ENCODE measurements at regions not wholly inside any gene's neighbourhood (a gene's known extent, or its start where the extent isn't known, plus 50 kb on each side); places are given as distances from the start of the nearest gene placed in this dataset.

DNA sequence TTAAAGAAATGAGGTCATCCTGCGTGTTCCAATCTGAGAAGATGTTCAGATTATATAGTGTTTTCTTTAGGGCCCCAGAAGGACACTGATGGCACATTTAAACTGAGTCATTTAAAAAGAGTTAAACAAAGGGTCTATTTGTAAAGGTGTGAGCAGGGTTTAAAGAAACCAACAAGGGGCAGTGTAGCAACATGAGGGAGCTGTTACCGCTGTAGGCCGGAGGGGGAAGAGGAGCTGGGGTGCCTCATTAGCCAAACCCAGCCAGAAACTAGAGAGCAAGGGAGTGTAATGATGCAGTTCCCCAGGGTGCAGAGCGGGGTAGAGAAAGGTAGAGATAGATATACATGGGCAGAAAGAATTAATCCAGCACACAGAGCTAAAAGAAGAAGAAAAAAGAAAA lies 160.4 kb downstream of the TBX5 start:
- no peaks in the 10 kb centered on the region for H3K36me3 ChIP-seq (ENCODE audit: control insufficient read depth, insufficient read depth, low read length)
- H3K27me3 ChIP-seq (ENCODE audit: control insufficient read depth, insufficient read depth, low read length), result no peaks in the 10 kb centered on the region
- H3K4me3 ChIP-seq (ENCODE audit: low read depth, low read length), result no peak overlapping the region
- peaks cover 4% of the 10 kb centered on the region for H3K4me1 ChIP-seq (ENCODE audit: control insufficient read depth, insufficient read depth, low read length)
- no peak overlapping the region for H3K9ac ChIP-seq (ENCODE audit: low read depth, low read length)
- no peaks in the 10 kb centered on the region for H3K9me3 ChIP-seq (ENCODE audit: control insufficient read depth, insufficient read depth, low read length)

DNA sequence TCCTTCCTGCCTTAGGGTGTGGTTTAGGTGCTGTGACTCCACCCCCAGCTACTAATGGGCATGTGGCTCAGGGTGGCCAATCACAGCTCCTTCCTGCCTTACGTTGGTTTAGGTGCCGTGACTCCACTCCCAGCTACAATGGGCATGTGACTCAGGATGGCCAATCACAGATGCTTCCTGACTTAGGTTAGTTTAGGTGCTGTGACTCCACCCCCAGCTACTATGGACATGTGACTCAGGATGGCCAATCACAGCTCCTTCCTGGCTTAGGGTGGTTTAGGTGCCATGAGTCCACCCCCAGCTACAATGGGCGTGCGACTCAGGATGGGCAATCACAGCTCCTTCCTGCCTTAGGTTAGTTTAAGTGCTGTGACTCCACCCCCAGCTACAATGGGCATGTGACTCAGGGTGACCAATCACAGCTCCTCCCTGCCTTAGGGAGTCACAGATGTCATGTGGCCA lies 163.9 kb downstream of the TBX5 start:
- Histone ChIP-seq H3K4me1 (ENCODE audit: control insufficient read depth, insufficient read depth, low read length) (peaks cover 4% of the 10 kb centered on the region), H3K27me3 (ENCODE audit: control insufficient read depth, insufficient read depth, low read length) (no peaks in the 10 kb centered on the region), H3K9me3 (ENCODE audit: control insufficient read depth, insufficient read depth, low read length) (no peaks in the 10 kb centered on the region), H3K9ac (ENCODE audit: low read depth, low read length) (no peak overlapping the region), H3K4me3 (ENCODE audit: low read depth, low read length) (no peak overlapping the region), H3K36me3 (ENCODE audit: control insufficient read depth, insufficient read depth, low read length) (no peaks in the 10 kb centered on the region)

DNA sequence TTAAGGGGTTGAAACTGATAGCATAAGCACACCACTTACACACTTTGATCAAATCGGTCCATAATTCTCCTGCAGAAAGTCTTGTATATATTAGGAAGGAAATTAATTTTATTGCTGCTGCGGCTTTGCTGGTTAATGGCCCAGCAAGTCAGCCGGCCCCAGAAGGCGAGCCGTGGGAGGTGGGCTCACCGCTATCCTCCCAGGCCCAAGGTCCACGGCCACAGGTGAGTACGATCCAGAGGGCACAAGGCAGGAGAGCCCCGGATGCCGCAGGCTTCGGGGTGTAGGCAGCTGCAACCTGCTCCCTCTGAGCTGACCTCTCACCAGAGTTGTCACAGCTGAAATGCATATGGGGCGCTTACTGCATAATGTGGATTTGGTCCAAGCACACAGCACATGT lies 165.7 kb downstream of the TBX5 start:
- Histone ChIP-seq H3K9me3 (ENCODE audit: control insufficient read depth, insufficient read depth, low read length) (no peaks in the 10 kb centered on the region), H3K4me3 (ENCODE audit: low read depth, low read length) (no peak overlapping the region), H3K9ac (ENCODE audit: low read depth, low read length) (no peak overlapping the region), H3K36me3 (ENCODE audit: control insufficient read depth, insufficient read depth, low read length) (no peaks in the 10 kb centered on the region), H3K4me1 (ENCODE audit: control insufficient read depth, insufficient read depth, low read length) (peaks cover 4% of the 10 kb centered on the region), H3K27me3 (ENCODE audit: control insufficient read depth, insufficient read depth, low read length) (no peaks in the 10 kb centered on the region)

DNA sequence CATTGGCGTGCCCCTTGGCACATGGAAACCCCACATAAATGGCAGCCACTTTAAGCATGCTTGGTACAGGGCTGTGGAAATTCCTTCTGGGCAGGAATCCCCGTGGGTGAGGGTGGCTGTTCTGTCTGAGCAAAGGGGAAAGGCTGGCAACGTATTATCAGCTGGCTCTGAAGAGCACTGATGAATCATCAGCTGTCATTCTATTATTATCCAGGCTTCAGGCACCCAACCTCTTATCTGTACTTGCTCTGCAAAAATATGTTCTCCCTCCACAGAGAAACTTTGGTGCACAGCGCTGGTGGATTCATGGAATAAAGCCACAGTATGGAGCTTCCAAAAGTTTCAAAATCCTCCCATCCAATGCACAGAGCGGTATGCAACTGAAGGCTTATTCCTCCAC lies 167.1 kb downstream of the TBX5 start:
- Histone ChIP-seq H3K9ac (ENCODE audit: low read depth, low read length) (no peak overlapping the region), H3K4me1 (ENCODE audit: control insufficient read depth, insufficient read depth, low read length) (no peaks in the 10 kb centered on the region), H3K27me3 (ENCODE audit: control insufficient read depth, insufficient read depth, low read length) (no peaks in the 10 kb centered on the region), H3K36me3 (ENCODE audit: control insufficient read depth, insufficient read depth, low read length) (no peaks in the 10 kb centered on the region), H3K4me3 (ENCODE audit: low read depth, low read length) (no peak overlapping the region), H3K9me3 (ENCODE audit: control insufficient read depth, insufficient read depth, low read length) (no peaks in the 10 kb centered on the region)

DNA sequence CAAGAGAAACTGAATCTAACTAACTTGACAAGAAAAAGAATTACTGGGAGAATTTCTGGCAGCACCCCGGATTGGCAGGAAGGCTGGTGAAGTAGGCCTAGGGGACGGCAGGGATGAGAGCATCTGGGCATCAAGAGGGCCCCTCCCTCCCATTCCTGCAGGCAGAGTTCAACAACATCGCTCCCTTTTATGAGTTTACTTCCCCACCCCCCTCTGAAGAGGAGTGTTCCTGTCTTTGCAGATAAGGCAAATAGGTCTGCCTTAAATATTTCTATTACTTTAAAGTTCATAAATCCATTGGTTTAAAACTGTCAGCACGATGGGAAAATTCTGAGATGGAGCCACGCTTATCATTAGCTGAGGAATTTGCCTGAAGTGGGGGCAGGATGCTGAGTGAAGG lies 168.7 kb downstream of the TBX5 start:
- no peak overlapping the region for H3K4me3 ChIP-seq (ENCODE audit: low read depth, low read length)
- H3K27me3 ChIP-seq (ENCODE audit: control insufficient read depth, insufficient read depth, low read length), result no peaks in the 10 kb centered on the region
- no peak overlapping the region for H3K9ac ChIP-seq (ENCODE audit: low read depth, low read length)
- H3K36me3 ChIP-seq (ENCODE audit: control insufficient read depth, insufficient read depth, low read length), result no peaks in the 10 kb centered on the region
- H3K9me3 ChIP-seq (ENCODE audit: control insufficient read depth, insufficient read depth, low read length), result no peaks in the 10 kb centered on the region
- no peaks in the 10 kb centered on the region for H3K4me1 ChIP-seq (ENCODE audit: control insufficient read depth, insufficient read depth, low read length)

DNA sequence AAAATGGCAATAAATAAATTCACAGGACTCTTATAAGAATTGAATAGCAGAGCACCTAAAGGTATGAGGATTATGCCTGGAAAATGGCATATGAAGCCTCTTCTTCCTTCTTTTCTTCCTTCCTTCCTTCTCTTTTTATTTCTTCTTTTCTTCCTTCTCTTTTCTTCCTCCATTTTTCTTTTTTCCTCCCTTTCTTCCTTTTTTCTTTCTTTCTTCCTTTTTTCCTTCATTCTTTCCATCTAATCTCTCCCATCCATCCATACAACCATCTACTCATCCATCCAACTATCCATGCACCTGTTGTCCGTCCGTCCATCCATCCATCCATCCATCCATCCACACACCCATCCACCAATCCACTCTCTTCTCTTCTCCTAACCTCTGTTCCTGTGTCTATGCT lies 173.8 kb downstream of the TBX5 start:
- no peaks in the 10 kb centered on the region for H3K4me1 ChIP-seq (ENCODE audit: control insufficient read depth, insufficient read depth, low read length)
- no peaks in the 10 kb centered on the region for H3K36me3 ChIP-seq (ENCODE audit: control insufficient read depth, insufficient read depth, low read length)
- H3K27me3 ChIP-seq (ENCODE audit: control insufficient read depth, insufficient read depth, low read length), result no peaks in the 10 kb centered on the region
- H3K9ac ChIP-seq (ENCODE audit: low read depth, low read length), result no peak overlapping the region
- no peak overlapping the region for H3K4me3 ChIP-seq (ENCODE audit: low read depth, low read length)
- no peaks in the 10 kb centered on the region for H3K9me3 ChIP-seq (ENCODE audit: control insufficient read depth, insufficient read depth, low read length)

DNA sequence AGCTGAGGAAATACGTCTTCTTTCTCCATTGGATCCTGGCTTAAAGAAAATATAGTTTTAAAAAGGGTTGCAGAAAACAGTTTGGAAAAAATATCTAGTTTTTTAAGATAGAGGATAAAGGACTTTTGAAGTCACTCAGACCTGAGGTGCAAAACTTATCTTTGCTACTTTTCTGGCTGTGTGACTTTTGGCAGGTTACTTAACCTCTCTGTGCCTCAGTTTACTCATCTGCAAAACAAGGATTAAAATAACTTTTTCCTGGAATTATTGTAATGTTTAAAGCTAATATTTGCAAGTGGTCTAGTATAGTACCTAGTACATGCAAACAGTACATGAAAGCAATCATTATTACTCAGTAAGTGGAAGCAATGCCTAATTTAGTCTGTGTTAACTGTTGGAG lies 176.8 kb downstream of the TBX5 start:
- H3K27me3 ChIP-seq (ENCODE audit: control insufficient read depth, insufficient read depth, low read length), result peaks cover 4% of the 10 kb centered on the region
- no peaks in the 10 kb centered on the region for H3K9me3 ChIP-seq (ENCODE audit: control insufficient read depth, insufficient read depth, low read length)
- no peaks in the 10 kb centered on the region for H3K4me1 ChIP-seq (ENCODE audit: control insufficient read depth, insufficient read depth, low read length)
- no peaks in the 10 kb centered on the region for H3K36me3 ChIP-seq (ENCODE audit: control insufficient read depth, insufficient read depth, low read length)
- no peak overlapping the region for H3K4me3 ChIP-seq (ENCODE audit: low read depth, low read length)
- H3K9ac ChIP-seq (ENCODE audit: low read depth, low read length), result no peak overlapping the region

DNA sequence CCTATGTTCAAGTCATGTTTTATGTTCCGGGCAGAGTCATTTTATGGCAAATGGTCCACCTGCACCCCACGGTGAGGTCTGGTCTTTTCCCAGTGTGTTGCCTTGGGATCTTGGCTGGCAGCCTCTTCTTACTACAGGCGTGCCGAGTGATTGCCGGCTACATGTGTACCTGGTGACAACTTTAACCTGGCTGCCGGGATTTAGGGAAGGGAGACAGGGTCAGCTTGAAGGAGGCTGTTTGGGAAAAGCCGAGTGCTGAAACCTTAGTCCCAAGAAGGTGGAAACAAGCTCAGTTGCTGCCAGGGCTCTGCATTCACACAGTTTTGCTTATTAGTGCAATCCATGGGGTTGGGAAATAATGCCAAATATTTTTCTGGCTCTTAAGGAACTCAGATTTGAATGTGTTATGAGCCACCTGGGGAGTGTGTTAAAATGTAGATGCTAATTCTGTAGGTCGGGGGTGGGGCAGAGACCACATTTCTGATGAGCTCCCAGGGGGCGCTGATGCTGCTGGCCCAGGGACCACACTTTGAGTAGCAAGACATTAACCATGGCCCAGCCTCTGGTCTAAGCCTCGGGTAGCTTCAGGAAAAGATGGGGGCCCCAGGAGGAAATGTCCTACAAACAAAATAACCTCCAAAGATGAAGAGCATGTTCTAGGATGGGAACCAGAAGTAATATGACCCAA lies 179.6 kb downstream of the TBX5 start:
- Histone ChIP-seq H3K4me3 (ENCODE audit: low read depth, low read length) (no peak overlapping the region), H3K9ac (ENCODE audit: low read depth, low read length) (no peak overlapping the region), H3K4me1 (ENCODE audit: control insufficient read depth, insufficient read depth, low read length) (peaks cover 7% of the 10 kb centered on the region), H3K36me3 (ENCODE audit: control insufficient read depth, insufficient read depth, low read length) (no peaks in the 10 kb centered on the region), H3K9me3 (ENCODE audit: control insufficient read depth, insufficient read depth, low read length) (no peaks in the 10 kb centered on the region), H3K27me3 (ENCODE audit: control insufficient read depth, insufficient read depth, low read length) (peaks cover 4% of the 10 kb centered on the region)

DNA sequence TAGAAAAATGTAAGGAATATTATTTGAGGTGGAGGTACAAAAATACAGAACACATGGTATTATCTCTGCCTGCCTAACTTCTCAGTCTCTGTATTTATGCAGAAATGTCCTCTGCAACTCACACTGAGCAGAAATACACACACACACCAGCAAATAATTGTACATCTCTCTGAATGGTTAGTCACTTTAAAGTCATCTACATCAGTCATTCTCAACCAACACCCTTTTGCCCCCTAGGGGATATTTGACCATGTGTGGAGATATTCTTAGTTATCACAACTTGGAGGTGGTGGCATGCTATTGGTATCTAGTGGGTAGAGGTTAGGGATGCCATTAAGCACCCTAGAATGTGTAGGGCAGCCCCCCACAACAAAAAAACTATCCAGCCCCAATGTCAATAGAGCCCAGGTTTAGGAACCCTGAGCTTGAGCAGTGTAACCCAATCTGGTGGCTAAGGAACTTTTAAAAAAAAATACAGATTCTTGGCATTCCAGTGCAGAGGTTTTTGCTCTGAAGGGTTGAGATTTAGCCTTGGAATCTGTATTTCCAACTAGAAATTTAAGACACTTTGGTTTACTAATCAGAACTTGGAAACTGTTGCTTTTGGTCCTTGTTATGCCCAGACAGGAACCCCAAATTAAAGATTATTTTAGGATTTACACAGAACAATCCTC lies 183.8 kb downstream of the TBX5 start:
- no peaks in the 10 kb centered on the region for H3K9me3 ChIP-seq (ENCODE audit: control insufficient read depth, insufficient read depth, low read length)
- H3K4me3 ChIP-seq (ENCODE audit: low read depth, low read length), result no peak overlapping the region
- H3K4me1 ChIP-seq (ENCODE audit: control insufficient read depth, insufficient read depth, low read length), result peaks cover 7% of the 10 kb centered on the region
- H3K36me3 ChIP-seq (ENCODE audit: control insufficient read depth, insufficient read depth, low read length), result no peaks in the 10 kb centered on the region
- H3K9ac ChIP-seq (ENCODE audit: low read depth, low read length), result no peak overlapping the region
- H3K27me3 ChIP-seq (ENCODE audit: control insufficient read depth, insufficient read depth, low read length), result peaks cover 4% of the 10 kb centered on the region

DNA sequence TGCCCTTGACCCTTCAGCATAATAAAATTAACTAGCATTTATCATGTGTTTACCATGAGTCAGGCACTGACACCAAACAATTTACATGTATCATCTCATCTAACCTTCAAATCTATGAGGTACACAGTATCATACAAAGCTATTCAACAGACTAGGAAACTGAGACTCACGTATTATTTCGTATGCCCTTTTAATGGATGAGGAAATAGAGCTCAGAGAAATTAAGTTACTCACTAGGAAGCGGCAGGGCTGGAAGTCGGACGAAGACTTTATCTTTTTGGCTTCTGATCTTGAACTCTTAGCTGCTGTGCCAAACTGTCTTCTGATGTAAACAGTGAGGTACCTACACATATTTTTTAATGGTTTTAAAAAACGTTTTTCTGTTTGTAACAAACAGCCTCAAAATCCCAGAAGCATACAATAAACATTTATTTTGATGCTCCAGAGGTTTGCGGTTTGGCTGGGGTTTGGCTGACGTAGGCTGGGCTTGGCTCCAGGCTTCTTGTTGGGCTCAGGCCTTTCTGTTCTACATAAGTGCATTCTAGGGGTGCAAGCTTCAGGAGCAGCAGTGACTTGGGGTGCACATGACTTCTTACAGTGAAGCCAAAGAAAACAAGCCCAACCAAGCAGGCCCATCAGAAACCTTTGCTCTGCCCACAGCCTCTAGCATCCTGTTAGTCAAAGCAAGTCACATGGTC lies 184.7 kb downstream of the TBX5 start:
- peaks cover 7% of the 10 kb centered on the region for H3K4me1 ChIP-seq (ENCODE audit: control insufficient read depth, insufficient read depth, low read length)
- no peak overlapping the region for H3K9ac ChIP-seq (ENCODE audit: low read depth, low read length)
- H3K4me3 ChIP-seq (ENCODE audit: low read depth, low read length), result no peak overlapping the region
- H3K36me3 ChIP-seq (ENCODE audit: control insufficient read depth, insufficient read depth, low read length), result no peaks in the 10 kb centered on the region
- no peaks in the 10 kb centered on the region for H3K9me3 ChIP-seq (ENCODE audit: control insufficient read depth, insufficient read depth, low read length)
- peaks cover 4% of the 10 kb centered on the region for H3K27me3 ChIP-seq (ENCODE audit: control insufficient read depth, insufficient read depth, low read length)

DNA sequence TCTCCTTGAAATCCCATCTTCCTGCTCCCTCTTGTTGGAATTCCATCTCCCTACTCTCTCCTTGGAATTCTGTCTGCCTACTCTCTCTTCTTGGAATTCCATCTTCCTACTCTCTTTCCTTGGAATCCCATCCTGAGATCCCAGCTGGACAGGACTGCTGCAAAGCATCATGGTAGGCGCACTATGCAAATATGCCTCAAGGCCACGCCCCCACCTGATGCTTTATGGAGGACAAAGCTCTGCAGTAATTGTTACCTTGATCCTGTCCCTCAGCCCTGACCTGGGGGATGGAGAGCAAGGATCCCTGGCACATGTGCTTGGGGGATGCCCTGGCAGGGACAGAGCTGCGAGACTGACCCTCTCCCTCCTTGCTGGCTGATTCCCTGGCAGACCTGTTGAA lies 185.6 kb downstream of the TBX5 start:
- peaks cover 4% of the 10 kb centered on the region for H3K27me3 ChIP-seq (ENCODE audit: control insufficient read depth, insufficient read depth, low read length)
- H3K9ac ChIP-seq (ENCODE audit: low read depth, low read length), result no peak overlapping the region
- no peaks in the 10 kb centered on the region for H3K36me3 ChIP-seq (ENCODE audit: control insufficient read depth, insufficient read depth, low read length)
- H3K4me3 ChIP-seq (ENCODE audit: low read depth, low read length), result no peak overlapping the region
- no peaks in the 10 kb centered on the region for H3K9me3 ChIP-seq (ENCODE audit: control insufficient read depth, insufficient read depth, low read length)
- peaks cover 7% of the 10 kb centered on the region for H3K4me1 ChIP-seq (ENCODE audit: control insufficient read depth, insufficient read depth, low read length)

DNA sequence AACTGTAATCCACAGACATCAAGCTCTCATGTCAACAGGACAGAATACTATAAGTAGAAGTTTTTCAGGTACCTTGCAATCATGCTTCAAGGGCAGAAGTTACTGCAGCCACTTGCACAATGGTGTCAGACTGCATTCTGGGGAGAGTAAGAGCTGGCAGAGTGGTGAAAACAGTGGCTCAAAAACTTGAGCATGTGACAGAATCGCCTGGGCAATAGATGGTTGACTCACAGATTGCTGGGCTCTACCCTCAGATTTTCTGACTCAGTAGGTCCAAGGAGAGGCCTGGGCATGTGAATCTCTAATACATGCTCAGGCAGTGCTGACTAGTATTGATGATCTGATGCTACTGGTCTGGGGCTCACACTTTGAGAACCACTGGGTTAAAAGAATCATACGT lies 187.8 kb downstream of the TBX5 start:
- Histone ChIP-seq H3K4me1 (ENCODE audit: control insufficient read depth, insufficient read depth, low read length) (peaks cover 7% of the 10 kb centered on the region), H3K9me3 (ENCODE audit: control insufficient read depth, insufficient read depth, low read length) (no peaks in the 10 kb centered on the region), H3K4me3 (ENCODE audit: low read depth, low read length) (no peak overlapping the region), H3K27me3 (ENCODE audit: control insufficient read depth, insufficient read depth, low read length) (no peaks in the 10 kb centered on the region), H3K36me3 (ENCODE audit: control insufficient read depth, insufficient read depth, low read length) (no peaks in the 10 kb centered on the region), H3K9ac (ENCODE audit: low read depth, low read length) (no peak overlapping the region)

Measured in iPS-15b (cell line).